ENCODE measurements at regions not wholly inside any gene's neighbourhood (a gene's known extent, or its start where the extent isn't known, plus 50 kb on each side); places are given as distances from the start of the nearest gene placed in this dataset.

DNA sequence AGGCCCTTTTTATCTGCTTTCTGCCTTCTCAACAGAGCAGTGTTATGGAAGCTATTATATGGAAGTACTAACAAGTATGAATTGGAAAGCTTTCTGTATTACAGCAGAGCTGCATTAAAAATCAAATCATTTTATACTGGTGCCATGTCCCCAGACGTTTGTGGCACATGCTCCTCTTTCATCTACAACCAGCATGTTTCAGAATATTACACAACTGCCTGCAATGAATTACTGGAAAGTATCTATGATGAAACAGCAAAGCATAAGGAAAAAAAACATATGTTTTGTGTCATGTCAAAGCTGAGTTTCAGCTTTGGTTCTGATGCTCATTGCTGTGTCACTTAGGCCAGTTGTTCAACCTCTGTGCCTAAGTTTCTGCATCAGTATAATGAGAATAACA, 576.8 kb downstream of the GBA3 start:
- TF ChIP-seq EZH2 (IDR thresholded peaks at IDR 0.05; ENCODE audit: low read length, unreplicated experiment) (no peak), EZH2phosphoT487 (IDR thresholded peaks at IDR 0.05; ENCODE audit: borderline replicate concordance, low read length) (no peak)
- TF ChIP-seq, protein P1, sequence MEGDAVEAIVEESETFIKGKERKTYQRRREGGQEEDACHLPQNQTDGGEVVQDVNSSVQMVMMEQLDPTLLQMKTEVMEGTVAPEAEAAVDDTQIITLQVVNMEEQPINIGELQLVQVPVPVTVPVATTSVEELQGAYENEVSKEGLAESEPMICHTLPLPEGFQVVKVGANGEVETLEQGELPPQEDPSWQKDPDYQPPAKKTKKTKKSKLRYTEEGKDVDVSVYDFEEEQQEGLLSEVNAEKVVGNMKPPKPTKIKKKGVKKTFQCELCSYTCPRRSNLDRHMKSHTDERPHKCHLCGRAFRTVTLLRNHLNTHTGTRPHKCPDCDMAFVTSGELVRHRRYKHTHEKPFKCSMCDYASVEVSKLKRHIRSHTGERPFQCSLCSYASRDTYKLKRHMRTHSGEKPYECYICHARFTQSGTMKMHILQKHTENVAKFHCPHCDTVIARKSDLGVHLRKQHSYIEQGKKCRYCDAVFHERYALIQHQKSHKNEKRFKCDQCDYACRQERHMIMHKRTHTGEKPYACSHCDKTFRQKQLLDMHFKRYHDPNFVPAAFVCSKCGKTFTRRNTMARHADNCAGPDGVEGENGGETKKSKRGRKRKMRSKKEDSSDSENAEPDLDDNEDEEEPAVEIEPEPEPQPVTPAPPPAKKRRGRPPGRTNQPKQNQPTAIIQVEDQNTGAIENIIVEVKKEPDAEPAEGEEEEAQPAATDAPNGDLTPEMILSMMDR (conservative IDR thresholded peaks at IDR 0.05; ENCODE audit: low read depth, low read length) = no peak

Data from PC-3 (cell line).